ENCODE measurements at regions not wholly inside any gene's neighbourhood (a gene's known extent, or its start where the extent isn't known, plus 50 kb on each side); places are given as distances from the start of the nearest gene placed in this dataset.
"Not testable (repeated sequence)": the region's sequence is repeated elsewhere in the genome, so short reads cannot be mapped to it uniquely, and the experiment has no call there.

DNA sequence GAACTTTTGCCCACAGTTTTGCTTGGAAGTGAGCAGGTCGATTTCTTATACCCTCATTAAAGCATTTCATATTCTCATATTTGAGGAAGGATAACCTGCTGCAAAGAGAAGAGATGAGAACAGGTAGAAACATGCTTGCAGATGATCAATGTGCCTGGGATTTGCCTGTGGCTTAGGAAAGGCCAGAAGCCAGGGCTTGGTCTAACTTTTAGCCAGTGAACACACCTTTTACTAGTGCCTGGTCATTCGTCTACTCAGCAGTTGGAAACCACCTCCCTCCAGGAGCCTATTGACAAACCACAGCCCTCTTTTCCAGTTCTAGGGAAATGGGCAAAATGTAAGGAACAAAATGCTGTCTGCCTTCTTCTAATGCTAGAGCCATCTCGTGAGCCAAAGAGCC is 518.3 kb downstream of the ADRA2A start:
- no peaks in the 10 kb centered on the region for H3K27me3 ChIP-seq (ENCODE audit: control insufficient read depth in 1 of 2, insufficient read depth in 2 of 2, low read length in 2 of 2)
- H3K36me3 ChIP-seq (ENCODE audit: control insufficient read depth in 2 of 2, insufficient read depth in 2 of 2, low read length in 1 of 2): no peaks in the 10 kb centered on the region
- 42 to 46% methylated on average over 3 of the region's 3 CpGs for WGBS, 2 donors
- peak overlapping the region; percentile 36 to 48 for H3K27ac ChIP-seq (ENCODE audit: low read depth in 2 of 2, low read length in 1 of 2)
- H3K4me1 ChIP-seq (ENCODE audit: control insufficient read depth in 2 of 2, insufficient read depth in 2 of 2, low read length in 1 of 2): no peaks in the 10 kb centered on the region
- H3K4me3 ChIP-seq (ENCODE audit: low read depth in 1 of 2, low read length in 2 of 2): no peak overlapping the region
- no peaks in the 10 kb centered on the region for H3K9me3 ChIP-seq (ENCODE audit: control insufficient read depth in 2 of 2, insufficient read depth in 1 of 2, low read depth in 1 of 2, low read length in 1 of 2)

DNA sequence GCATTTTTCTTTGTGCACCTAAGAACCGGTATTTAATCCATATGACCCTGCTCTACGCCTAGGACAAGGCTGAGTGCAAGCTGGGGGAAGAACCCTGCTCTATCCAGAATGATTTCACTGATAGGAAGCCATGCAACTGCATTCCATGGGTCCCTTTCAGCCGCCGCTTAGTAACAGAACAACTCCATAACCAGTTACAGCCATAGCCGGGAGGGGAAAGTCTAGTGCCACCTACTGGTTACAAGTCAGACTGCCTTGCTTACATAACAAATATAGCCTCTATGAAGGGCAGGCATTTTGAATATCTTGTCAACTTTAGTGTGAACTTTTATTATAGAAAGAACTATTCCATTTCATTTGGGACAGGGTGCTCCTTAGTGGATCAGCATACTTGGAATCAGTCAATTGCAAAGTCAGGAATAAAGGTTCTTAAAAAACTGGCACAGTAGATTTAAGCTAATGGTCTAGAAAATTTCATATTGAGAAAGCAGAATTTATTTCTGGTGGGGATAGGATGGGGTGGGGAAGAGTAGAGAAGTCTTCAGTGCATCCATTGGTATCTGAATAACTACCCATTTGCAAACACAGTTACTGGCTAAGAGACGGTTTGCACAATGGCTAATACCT is 521.7 kb downstream of the ADRA2A start:
- no peak overlapping the region for H3K27ac ChIP-seq (ENCODE audit: low read depth in 2 of 2, low read length in 1 of 2)
- H3K9me3 ChIP-seq (ENCODE audit: control insufficient read depth in 2 of 2, insufficient read depth in 1 of 2, low read depth in 1 of 2, low read length in 1 of 2): no peaks in the 10 kb centered on the region
- no peaks in the 10 kb centered on the region for H3K36me3 ChIP-seq (ENCODE audit: control insufficient read depth in 2 of 2, insufficient read depth in 2 of 2, low read length in 1 of 2)
- 35 to 42% methylated on average over 6 of the region's 6 CpGs for WGBS, 2 donors
- H3K4me1 ChIP-seq (ENCODE audit: control insufficient read depth in 2 of 2, insufficient read depth in 2 of 2, low read length in 1 of 2): no peaks in the 10 kb centered on the region
- H3K27me3 ChIP-seq (ENCODE audit: control insufficient read depth in 1 of 2, insufficient read depth in 2 of 2, low read length in 2 of 2): no peaks in the 10 kb centered on the region
- H3K4me3 ChIP-seq (ENCODE audit: low read depth in 1 of 2, low read length in 2 of 2): no peak overlapping the region

DNA sequence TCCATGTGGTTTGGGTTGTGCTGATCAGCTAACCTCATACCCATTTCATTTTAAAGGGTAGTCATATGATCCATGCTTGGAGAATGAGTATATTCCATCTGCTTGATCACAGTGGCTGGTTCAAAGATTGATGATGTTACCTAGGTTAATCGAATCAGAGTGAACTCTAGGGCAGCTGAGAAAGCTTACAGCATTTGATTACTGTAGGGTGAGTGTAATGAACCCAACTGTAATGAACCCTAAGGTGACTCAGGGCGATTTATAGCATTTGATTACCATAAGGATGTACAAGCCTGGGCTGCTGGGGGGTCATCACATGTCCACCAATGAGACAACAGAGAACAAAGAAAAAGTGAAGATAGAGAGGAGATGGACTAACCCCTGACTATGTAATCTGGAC is 523.1 kb downstream of the ADRA2A start:
- H3K4me1 ChIP-seq (ENCODE audit: control insufficient read depth in 2 of 2, insufficient read depth in 2 of 2, low read length in 1 of 2): no peaks in the 10 kb centered on the region
- no peaks in the 10 kb centered on the region for H3K9me3 ChIP-seq (ENCODE audit: control insufficient read depth in 2 of 2, insufficient read depth in 1 of 2, low read depth in 1 of 2, low read length in 1 of 2)
- H3K27ac ChIP-seq (ENCODE audit: low read depth in 2 of 2, low read length in 1 of 2): no peak overlapping the region
- WGBS, 2 donors: 78 to 80% methylated on average over 2 of the region's 2 CpGs
- H3K36me3 ChIP-seq (ENCODE audit: control insufficient read depth in 2 of 2, insufficient read depth in 2 of 2, low read length in 1 of 2): no peaks in the 10 kb centered on the region
- no peak overlapping the region for H3K4me3 ChIP-seq (ENCODE audit: low read depth in 1 of 2, low read length in 2 of 2)
- H3K27me3 ChIP-seq (ENCODE audit: control insufficient read depth in 1 of 2, insufficient read depth in 2 of 2, low read length in 2 of 2): no peaks in the 10 kb centered on the region

DNA sequence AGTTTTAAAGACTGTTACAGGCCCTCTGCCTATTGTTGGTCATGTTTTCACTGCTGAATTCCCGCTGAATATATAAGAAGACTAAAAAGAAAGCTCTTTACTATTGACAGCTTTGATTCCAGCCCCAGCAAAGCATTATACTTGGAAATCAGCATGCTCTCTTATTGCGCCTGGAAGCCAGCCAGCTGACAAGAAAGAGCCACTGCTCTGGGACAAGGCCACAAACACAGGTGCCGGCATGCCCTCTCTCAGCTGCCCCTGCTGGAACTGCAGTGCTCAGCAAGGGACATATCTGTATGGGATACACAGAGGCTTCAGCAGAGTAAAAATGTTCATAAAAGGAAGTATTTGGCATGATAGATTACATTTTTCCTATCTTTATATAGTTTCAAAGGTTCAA is 523.9 kb downstream of the ADRA2A start:
- Histone ChIP-seq H3K36me3 (ENCODE audit: control insufficient read depth in 2 of 2, insufficient read depth in 2 of 2, low read length in 1 of 2) (no peaks in the 10 kb centered on the region), H3K9me3 (ENCODE audit: control insufficient read depth in 2 of 2, insufficient read depth in 1 of 2, low read depth in 1 of 2, low read length in 1 of 2) (no peaks in the 10 kb centered on the region), H3K27me3 (ENCODE audit: control insufficient read depth in 1 of 2, insufficient read depth in 2 of 2, low read length in 2 of 2) (no peaks in the 10 kb centered on the region), H3K27ac (ENCODE audit: low read depth in 2 of 2, low read length in 1 of 2) (no peak overlapping the region), H3K4me3 (ENCODE audit: low read depth in 1 of 2, low read length in 2 of 2) (no peak overlapping the region), H3K4me1 (ENCODE audit: control insufficient read depth in 2 of 2, insufficient read depth in 2 of 2, low read length in 1 of 2) (no peaks in the 10 kb centered on the region)
- WGBS, 2 donors: 40 to 41% methylated on average over 3 of the region's 3 CpGs

DNA sequence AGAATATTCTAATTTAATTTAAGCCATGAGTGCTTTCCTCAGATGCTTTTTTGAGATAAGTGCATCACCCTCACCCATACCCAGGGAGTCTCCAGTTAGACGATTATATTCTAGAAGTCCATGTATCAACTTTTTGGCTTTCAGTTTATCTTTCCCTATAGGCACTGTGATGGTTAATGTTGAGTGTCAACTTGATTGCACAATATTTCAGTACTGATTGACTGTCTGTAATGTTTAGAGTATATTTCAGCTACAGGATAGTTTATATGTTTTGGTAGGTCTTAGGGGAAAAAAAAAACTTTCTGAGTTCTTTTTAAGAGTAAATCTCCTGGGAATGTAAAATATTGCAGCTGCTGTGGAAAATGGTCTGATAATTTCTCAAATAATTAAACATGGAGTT is 535.4 kb downstream of the ADRA2A start:
- Histone ChIP-seq H3K27me3 (ENCODE audit: control insufficient read depth in 1 of 2, insufficient read depth in 2 of 2, low read length in 2 of 2) (no peaks in the 10 kb centered on the region), H3K4me1 (ENCODE audit: control insufficient read depth in 2 of 2, insufficient read depth in 2 of 2, low read length in 1 of 2) (no peaks in the 10 kb centered on the region), H3K9me3 (ENCODE audit: control insufficient read depth in 2 of 2, insufficient read depth in 1 of 2, low read depth in 1 of 2, low read length in 1 of 2) (no peaks in the 10 kb centered on the region), H3K27ac (ENCODE audit: low read depth in 2 of 2, low read length in 1 of 2) (no peak overlapping the region), H3K4me3 (ENCODE audit: low read depth in 1 of 2, low read length in 2 of 2) (no peak overlapping the region), H3K36me3 (ENCODE audit: control insufficient read depth in 2 of 2, insufficient read depth in 2 of 2, low read length in 1 of 2) (no peaks in the 10 kb centered on the region)
- 56 to 67% methylated on average over 1 of the region's 1 CpG for WGBS, 2 donors

DNA sequence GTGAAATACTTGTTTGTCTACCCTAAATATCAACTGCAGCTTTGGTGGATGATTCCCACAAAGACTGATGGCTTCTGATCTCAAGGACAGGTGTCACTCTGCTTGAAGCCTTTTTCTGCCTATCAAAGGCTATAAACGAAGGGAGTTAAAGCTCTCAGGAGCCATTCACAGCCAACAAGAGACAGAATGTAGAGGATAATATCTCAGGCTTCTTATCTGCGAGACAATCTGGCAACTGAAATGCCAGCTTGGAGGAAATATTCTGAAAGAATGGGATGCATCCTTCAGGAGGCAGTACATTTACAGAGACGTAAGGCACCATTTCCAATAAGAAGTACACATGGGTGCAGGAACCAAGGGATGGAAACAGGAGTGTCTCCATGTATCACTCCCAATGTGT is 549.4 kb downstream of the GPAM start:
- Histone ChIP-seq H3K27me3 (ENCODE audit: control insufficient read depth in 1 of 2, insufficient read depth in 2 of 2, low read length in 2 of 2) (no peaks in the 10 kb centered on the region), H3K4me3 (ENCODE audit: low read depth in 1 of 2, low read length in 2 of 2) (no peak overlapping the region), H3K9me3 (ENCODE audit: control insufficient read depth in 2 of 2, insufficient read depth in 1 of 2, low read depth in 1 of 2, low read length in 1 of 2) (no peaks in the 10 kb centered on the region), H3K36me3 (ENCODE audit: control insufficient read depth in 2 of 2, insufficient read depth in 2 of 2, low read length in 1 of 2) (no peaks in the 10 kb centered on the region), H3K4me1 (ENCODE audit: control insufficient read depth in 2 of 2, insufficient read depth in 2 of 2, low read length in 1 of 2) (no peaks in the 10 kb centered on the region), H3K27ac (ENCODE audit: low read depth in 2 of 2, low read length in 1 of 2) (no peak overlapping the region)
- WGBS, 2 donors: 73 to 76% methylated on average over 3 of the region's 3 CpGs

DNA sequence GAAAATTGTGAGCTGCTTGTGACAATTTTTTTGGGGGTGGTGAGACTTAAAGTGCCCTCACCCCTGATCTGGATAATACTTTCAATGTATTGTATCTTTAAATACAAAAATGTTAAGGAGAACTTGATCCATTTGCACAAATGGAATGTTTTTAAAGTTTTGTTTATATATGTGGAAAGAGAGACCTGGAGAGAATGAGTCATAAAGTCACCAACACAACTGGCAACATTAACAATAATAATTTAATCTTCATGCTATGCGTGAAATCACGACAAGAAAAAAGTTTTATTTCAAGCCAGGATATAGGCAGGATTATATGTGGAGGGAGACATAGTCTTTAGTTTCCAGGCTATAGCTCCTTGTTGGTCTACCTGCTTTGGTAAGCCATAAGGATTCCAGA is 537.5 kb downstream of the GPAM start:
- 40 to 70% methylated on average over 2 of the region's 2 CpGs for WGBS, 2 donors
- H3K4me1 ChIP-seq (ENCODE audit: control insufficient read depth in 2 of 2, insufficient read depth in 2 of 2, low read length in 1 of 2): no peaks in the 10 kb centered on the region
- peaks cover 3% of the 10 kb centered on the region in 2 donors for H3K9me3 ChIP-seq (ENCODE audit: control insufficient read depth in 2 of 2, insufficient read depth in 1 of 2, low read depth in 1 of 2, low read length in 1 of 2)
- no peaks in the 10 kb centered on the region for H3K27me3 ChIP-seq (ENCODE audit: control insufficient read depth in 1 of 2, insufficient read depth in 2 of 2, low read length in 2 of 2)
- H3K36me3 ChIP-seq (ENCODE audit: control insufficient read depth in 2 of 2, insufficient read depth in 2 of 2, low read length in 1 of 2): no peaks in the 10 kb centered on the region
- no peak overlapping the region for H3K27ac ChIP-seq (ENCODE audit: low read depth in 2 of 2, low read length in 1 of 2)
- H3K4me3 ChIP-seq (ENCODE audit: low read depth in 1 of 2, low read length in 2 of 2): no peak overlapping the region

DNA sequence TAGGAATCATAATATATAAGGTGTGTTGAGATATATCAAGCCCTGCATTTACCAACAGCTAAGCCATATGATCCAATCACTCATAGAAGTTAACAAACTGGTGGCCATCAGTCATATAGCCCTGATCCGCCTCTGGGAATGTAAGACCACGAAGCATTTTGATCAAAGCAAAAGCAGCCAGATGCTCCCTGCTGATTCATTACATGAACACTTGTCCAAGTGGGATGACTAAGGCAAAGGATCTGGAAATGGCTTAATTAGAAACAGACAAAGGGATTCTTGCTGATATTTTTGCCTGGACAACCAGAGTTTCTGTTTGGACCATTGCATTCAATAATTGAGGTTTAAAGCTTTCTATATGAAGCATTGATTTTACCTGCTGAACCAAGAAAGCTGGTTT is 535.5 kb downstream of the GPAM start:
- Histone ChIP-seq H3K27ac (ENCODE audit: low read depth in 2 of 2, low read length in 1 of 2) (no peak overlapping the region), H3K27me3 (ENCODE audit: control insufficient read depth in 1 of 2, insufficient read depth in 2 of 2, low read length in 2 of 2) (no peaks in the 10 kb centered on the region), H3K4me3 (ENCODE audit: low read depth in 1 of 2, low read length in 2 of 2) (no peak overlapping the region), H3K4me1 (ENCODE audit: control insufficient read depth in 2 of 2, insufficient read depth in 2 of 2, low read length in 1 of 2) (no peaks in the 10 kb centered on the region), H3K36me3 (ENCODE audit: control insufficient read depth in 2 of 2, insufficient read depth in 2 of 2, low read length in 1 of 2) (no peaks in the 10 kb centered on the region), H3K9me3 (ENCODE audit: control insufficient read depth in 2 of 2, insufficient read depth in 1 of 2, low read depth in 1 of 2, low read length in 1 of 2) (peaks cover 3% of the 10 kb centered on the region in 2 donors)
- WGBS, 2 donors: 49 to 50% methylated on average over 2 of the region's 2 CpGs

DNA sequence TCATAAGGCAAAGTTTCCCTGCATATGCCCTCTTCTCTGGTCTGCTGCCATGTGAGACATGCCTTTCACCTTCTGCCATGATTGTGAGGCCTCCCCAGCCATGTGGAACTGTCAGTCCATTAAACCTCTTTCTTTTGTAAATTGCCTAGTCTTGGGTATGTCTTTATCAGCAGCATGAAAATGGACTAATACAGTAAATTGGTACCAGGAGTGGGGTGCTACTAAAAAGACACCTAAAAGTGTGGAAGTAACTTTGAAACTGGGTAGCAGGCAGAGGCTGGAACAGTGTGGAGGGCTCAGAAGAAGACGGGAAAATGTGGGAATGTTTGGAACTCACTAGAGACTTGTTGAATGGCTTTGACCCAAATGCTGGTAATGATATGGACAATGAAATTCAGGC is 534.5 kb downstream of the GPAM start:
- H3K4me1 ChIP-seq (ENCODE audit: control insufficient read depth in 2 of 2, insufficient read depth in 2 of 2, low read length in 1 of 2); H3K36me3 ChIP-seq (ENCODE audit: control insufficient read depth in 2 of 2, insufficient read depth in 2 of 2, low read length in 1 of 2); H3K4me3 ChIP-seq (ENCODE audit: low read depth in 1 of 2, low read length in 2 of 2); H3K27ac ChIP-seq (ENCODE audit: low read depth in 2 of 2, low read length in 1 of 2); H3K9me3 ChIP-seq (ENCODE audit: control insufficient read depth in 2 of 2, insufficient read depth in 1 of 2, low read depth in 1 of 2, low read length in 1 of 2); H3K27me3 ChIP-seq (ENCODE audit: control insufficient read depth in 1 of 2, insufficient read depth in 2 of 2, low read length in 2 of 2): not testable (repeated sequence)
- 83 to 84% methylated on average over 1 of the region's 1 CpG for WGBS, 2 donors

DNA sequence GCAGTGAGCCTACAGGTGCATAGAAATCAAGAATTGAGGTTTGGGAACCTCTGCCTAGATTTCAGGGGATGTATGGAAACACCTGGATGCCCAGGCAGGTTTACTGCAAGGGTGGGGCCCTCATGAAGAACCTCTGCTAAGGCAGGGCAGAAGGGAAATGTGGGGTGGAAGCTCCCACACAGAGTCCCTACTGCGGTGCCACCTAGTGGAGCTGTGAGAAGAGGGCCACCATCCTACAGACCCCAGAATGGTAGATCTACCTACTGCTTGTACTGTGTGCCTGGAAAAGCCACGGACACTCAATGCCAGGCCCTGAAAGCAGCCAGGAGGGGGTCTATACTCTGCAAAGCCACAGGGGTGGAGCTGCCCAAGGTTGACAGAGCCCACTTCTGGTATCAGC is 533.5 kb downstream of the GPAM start:
- Histone ChIP-seq H3K4me3 (ENCODE audit: low read depth in 1 of 2, low read length in 2 of 2) (no peak overlapping the region), H3K27ac (ENCODE audit: low read depth in 2 of 2, low read length in 1 of 2) (no peak overlapping the region), H3K9me3 (ENCODE audit: control insufficient read depth in 2 of 2, insufficient read depth in 1 of 2, low read depth in 1 of 2, low read length in 1 of 2) (peaks cover 3% of the 10 kb centered on the region in 2 donors), H3K27me3 (ENCODE audit: control insufficient read depth in 1 of 2, insufficient read depth in 2 of 2, low read length in 2 of 2) (no peaks in the 10 kb centered on the region), H3K4me1 (ENCODE audit: control insufficient read depth in 2 of 2, insufficient read depth in 2 of 2, low read length in 1 of 2) (no peaks in the 10 kb centered on the region), H3K36me3 (ENCODE audit: control insufficient read depth in 2 of 2, insufficient read depth in 2 of 2, low read length in 1 of 2) (no peaks in the 10 kb centered on the region)
- WGBS, 2 donors: 65 to 80% methylated on average over 2 of the region's 2 CpGs

Data from esophagus (tissue), 2 donors.